SK-N-SH (cell line): ENCODE measurements at regions not wholly inside any gene's neighbourhood (a gene's known extent, or its start where the extent isn't known, plus 50 kb on each side); places are given as distances from the start of the nearest gene placed in this dataset.

Experiments used
- CTCF ChIA-PET: fragments of 300-600, 350-600 bp; formaldehyde crosslinking; extraction: SDS; loops from one replicate; lab custom pipeline; 2021; lab: Yijun Ruan, JAX
- POLR2A ChIA-PET: fragments of 350-600 bp; sonication (Branson Sonifier 250); formaldehyde crosslinking; extraction: SDS; loops from one replicate; lab custom pipeline; 2020; ENCODE audit warnings: antibody characterized with exemption, inconsistent platforms; lab: Yijun Ruan, JAX
- DNase-seq: peaks from one replicate; pipeline ENCODE4 v3.0.0; 2012
- H2AFZ ChIP-seq: fragments of 200-600 bp; sonication (generic); 2 replicates; pipeline ENCODE4 v1.8.1; 2016; ENCODE audit warnings: antibody characterized with exemption, mild to moderate bottlenecking, low read depth
- H3F3A ChIP-seq: fragments of 200-600 bp; sonication (generic); replicated peaks from 2 replicates; pipeline ENCODE3; 2016; ENCODE audit warnings: antibody characterized with exemption, mild to moderate bottlenecking; ENCODE audit not compliant: insufficient read depth
- H3K27ac ChIP-seq, 2 experiments: fragments of 200-500 bp in 1 of 2; fragments of 200-600 bp in 1 of 2; sonication (Bioruptor generic) in 1 of 2; sonication (generic), shearing (Covaris generic) in 1 of 2; 2 replicates each; pipeline versions ENCODE4 v1.5.1 to v1.6.1; 2014 to 2016; ENCODE audit warnings: low read depth in 2 of 2, inconsistent platforms in 1 of 2, low read length in 1 of 2, mild to moderate bottlenecking in 1 of 2, mixed read lengths in 1 of 2
- H3K27me3 ChIP-seq: fragments of 200-600 bp; sonication (generic), shearing (Covaris generic); 2 replicates; pipeline ENCODE4 v1.6.1; 2016; ENCODE audit warnings: mixed run types; ENCODE audit not compliant: insufficient read depth
- H3K36me3 ChIP-seq, 2 experiments: fragments of 200-500 bp in 1 of 2; fragments of 200-600 bp in 1 of 2; sonication (Bioruptor generic) in 1 of 2; sonication (generic) in 1 of 2; replicated peaks in 1 of 2; 2 replicates each; pipeline versions ENCODE3 to v1.5.1; 2014 to 2016; ENCODE audit warnings: low read length in 1 of 2, mild to moderate bottlenecking in 1 of 2; ENCODE audit not compliant: insufficient read depth in 2 of 2, control insufficient read depth in 1 of 2
- H3K4me1 ChIP-seq, 2 experiments: fragments of 200-500 bp in 1 of 2; fragments of 200-600 bp in 1 of 2; sonication (Bioruptor generic) in 1 of 2; sonication (generic), shearing (Covaris generic) in 1 of 2; 2 replicates each; pipeline versions ENCODE4 v1.5.1 to v1.6.1; 2014 to 2016; ENCODE audit warnings: low read depth in 1 of 2, low read length in 1 of 2, mixed run types in 1 of 2; ENCODE audit not compliant: insufficient read depth in 2 of 2, control insufficient read depth in 1 of 2
- H3K4me2 ChIP-seq: fragments of 200-600 bp; sonication (generic), shearing (Covaris generic); 2 replicates; pipeline ENCODE4 v1.6.1; 2017; ENCODE audit warnings: mixed run types
- H3K4me3 ChIP-seq, 2 experiments: fragments of 200-500 bp in 1 of 2; fragments of 200-600 bp in 1 of 2; sonication (Bioruptor generic) in 1 of 2; sonication (generic), shearing (Covaris generic) in 1 of 2; 2 replicates each; pipeline versions ENCODE4 v1.5.1 to v1.8.1; 2014 to 2016; ENCODE audit warnings: low read depth in 2 of 2, inconsistent platforms in 1 of 2, low read length in 1 of 2, mild to moderate bottlenecking in 1 of 2, mixed read lengths in 1 of 2, moderate library complexity in 1 of 2
- H3K79me2 ChIP-seq: fragments of 200-600 bp; sonication (generic); 2 replicates; pipeline ENCODE4 v1.8.1; 2017; ENCODE audit warnings: mild to moderate bottlenecking; ENCODE audit not compliant: insufficient read depth
- H3K9ac ChIP-seq: fragments of 200-600 bp; sonication (generic); 2 replicates; pipeline ENCODE4 v1.6.1; 2017; ENCODE audit warnings: mixed run types
- H3K9me2 ChIP-seq: fragments of 200-600 bp; sonication (generic); 2 replicates; pipeline ENCODE4 v1.6.1; 2017; ENCODE audit warnings: mixed run types
- H3K9me3 ChIP-seq: fragments of 200-600 bp; sonication (generic); 2 replicates; pipeline ENCODE4 v1.6.1; 2017; ENCODE audit warnings: mixed run types, mild to moderate bottlenecking, moderate library complexity
- H4K20me1 ChIP-seq: fragments of 200-600 bp; sonication (generic); 2 replicates; pipeline ENCODE4 v1.6.1; 2017; ENCODE audit warnings: mild to moderate bottlenecking, mixed run types; ENCODE audit not compliant: insufficient read depth
- CTCF ChIP-seq: fragments of 200-600 bp; sonication (generic); IDR thresholded peaks from 2 replicates; pipeline ENCODE4 v1.6.1; 2017; ENCODE audit warnings: antibody characterized with exemption, mild to moderate bottlenecking, moderate library complexity
- EZH2phosphoT487 ChIP-seq: fragments of 200-600 bp; sonication (generic); IDR thresholded peaks from 2 replicates; pipeline ENCODE4 v1.6.1; 2017; ENCODE audit warnings: low read depth, mixed run types, mild to moderate bottlenecking, antibody characterized with exemption, moderate library complexity, borderline replicate concordance
- FOXJ3 ChIP-seq: sonication (generic); formaldehyde crosslinking; IDR thresholded peaks from 2 replicates; pipeline ENCODE4 v1.5.1; 2020; ENCODE audit warnings: mild to moderate bottlenecking, missing genetic modification reagents
- GABPA ChIP-seq: IDR thresholded peaks from 2 replicates; pipeline ENCODE4 v1.4.0; 2012; ENCODE audit warnings: low read depth, mild to moderate bottlenecking
- GATA2 ChIP-seq: sonication (generic); formaldehyde crosslinking; IDR thresholded peaks from 2 replicates; pipeline ENCODE4 v1.5.0; 2020; ENCODE audit warnings: mild to moderate bottlenecking, missing genetic modification reagents
- IRF3 ChIP-seq: fragments of 150-350 bp; IDR thresholded peaks from 2 replicates; pipeline ENCODE4 v1.6.1; 2016; ENCODE audit warnings: mild to moderate bottlenecking, low read depth, low read length
- JUND ChIP-seq: IDR thresholded peaks from 2 replicates; pipeline ENCODE4 v1.4.0; 2012
- MEF2A ChIP-seq: IDR thresholded peaks from 2 replicates; pipeline ENCODE4 v1.4.0; 2012; ENCODE audit warnings: low read depth, borderline replicate concordance
- PBX3 ChIP-seq: IDR thresholded peaks from 2 replicates; pipeline ENCODE4; 2012
- RFX5 ChIP-seq: IDR thresholded peaks from 2 replicates; pipeline ENCODE4 v1.6.1; 2012; ENCODE audit warnings: mild to moderate bottlenecking, improper control_type of control experiment, low read length
- RXRA ChIP-seq: IDR thresholded peaks from 2 replicates; pipeline ENCODE4 v1.4.0; 2012; ENCODE audit warnings: low read depth, mild to moderate bottlenecking, borderline replicate concordance
- SIN3A ChIP-seq: IDR thresholded peaks from 2 replicates; pipeline ENCODE4 v1.6.1; 2012; ENCODE audit warnings: low read depth, mild to moderate bottlenecking, low read length, moderate library complexity, borderline replicate concordance
- TAF1 ChIP-seq: IDR thresholded peaks from 2 replicates; pipeline ENCODE4 v1.6.1; 2012; ENCODE audit warnings: low read depth, mild to moderate bottlenecking, low read length, moderate library complexity, borderline replicate concordance
- TEAD4 ChIP-seq: IDR thresholded peaks from 2 replicates; pipeline ENCODE4 v1.4.0; 2012; ENCODE audit warnings: mild to moderate bottlenecking, borderline replicate concordance; ENCODE audit not compliant: insufficient read depth
- USF1 ChIP-seq: IDR thresholded peaks from 2 replicates; pipeline ENCODE4 v1.4.0; 2012; ENCODE audit warnings: low read depth, borderline replicate concordance
- USF2 ChIP-seq: fragments of 150-350 bp; IDR thresholded peaks from 2 replicates; pipeline ENCODE4 v1.6.1; 2017; ENCODE audit warnings: antibody characterized with exemption, low read length, low read depth, borderline replicate concordance
- WGBS: methylation state at CpG from one replicate; pipeline ENCODE4 v1.1.6; 2017; ENCODE audit warnings: low lambda C conversion rate; 5-methylcytosine and 5-hydroxymethylcytosine counted together
- TF ChIP-seq, protein P1 (sequence below): IDR thresholded peaks from 2 replicates; pipeline ENCODE4 v1.4.0; 2012; ENCODE audit warnings: low read depth

DNA sequence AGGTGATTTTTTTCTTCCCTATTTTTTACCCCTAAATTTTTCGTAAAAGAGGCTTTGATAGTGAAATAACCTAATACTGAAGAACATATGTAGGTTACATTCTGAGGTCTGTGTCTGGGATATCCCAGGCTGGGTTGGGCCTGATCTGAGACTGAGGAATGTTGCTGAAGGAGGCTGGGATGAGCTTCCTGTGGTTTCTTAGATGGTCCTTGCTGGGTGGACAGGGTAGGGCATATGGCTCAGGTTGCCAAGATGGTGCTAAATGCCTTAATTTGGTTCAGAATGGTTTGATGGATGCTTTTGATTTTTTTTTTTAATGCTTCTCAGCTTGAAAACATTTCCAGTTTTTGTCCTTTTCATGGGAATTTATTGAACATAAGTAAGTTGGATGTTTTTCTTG lies 124.6 kb upstream of the PMCH start:
- CTCF ChIA-PET = no interaction called here
- no peaks in the 10 kb centered on the region; the same call in 1 of the 2 replicates for H3K27me3 ChIP-seq
- H3K36me3 ChIP-seq = no peaks in the 10 kb centered on the region
- no peaks in the 10 kb centered on the region for H3K79me2 ChIP-seq
- H3K27ac ChIP-seq = no peak overlapping the region
- POLR2A ChIA-PET = no interaction called here
- H3K4me1 ChIP-seq = no peaks in the 10 kb centered on the region
- H4K20me1 ChIP-seq = no peaks in the 10 kb centered on the region
- H3K4me2 ChIP-seq = no peak overlapping the region
- DNase-seq = no peak
- no peak for TF ChIP-seq TAF1
- no peak for TF ChIP-seq RXRA
- no peak for TF ChIP-seq GABPA
- TF ChIP-seq JUND = no peak
- TF ChIP-seq, protein P1, sequence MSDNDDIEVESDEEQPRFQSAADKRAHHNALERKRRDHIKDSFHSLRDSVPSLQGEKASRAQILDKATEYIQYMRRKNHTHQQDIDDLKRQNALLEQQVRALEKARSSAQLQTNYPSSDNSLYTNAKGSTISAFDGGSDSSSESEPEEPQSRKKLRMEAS = no peak
- TF ChIP-seq EZH2phosphoT487 = no peak
- TF ChIP-seq TEAD4 = no peak
- no peak for TF ChIP-seq USF1
- TF ChIP-seq GATA2 (CRISPR knock-in tag) = no peak
- no peak for TF ChIP-seq SIN3A
- TF ChIP-seq PBX3 = no peak
- no peak for TF ChIP-seq MEF2A
- no peak for TF ChIP-seq CTCF
- TF ChIP-seq USF2 = no peak
- TF ChIP-seq IRF3 = no peak
- no peak for TF ChIP-seq FOXJ3 (CRISPR knock-in tag)
- no peak for TF ChIP-seq RFX5
- TF ChIP-seq, all 33 proteins: peak for 0
- no peak overlapping the region for H2AFZ ChIP-seq
- H3K4me3 ChIP-seq = no peak overlapping the region
- WGBS = 2% methylated on average over 1 of the region's 1 CpG
- no peaks in the 10 kb centered on the region for H3K9me3 ChIP-seq
- no peaks in the 10 kb centered on the region for H3F3A ChIP-seq
- no peak overlapping the region for H3K9ac ChIP-seq
- no peaks in the 10 kb centered on the region for H3K9me2 ChIP-seq
